Endothelial cell of umbilical vein (primary cell): ENCODE measurements at regions not wholly inside any gene's neighbourhood (a gene's known extent, or its start where the extent isn't known, plus 50 kb on each side); places are given as distances from the start of the nearest gene placed in this dataset.

Experiments used
- EZH2 ChIP-seq: IDR thresholded peaks from 2 replicates; pipeline ENCODE4 v1.6.1; 2012; ENCODE audit warnings: borderline replicate concordance, low read depth, mild to moderate bottlenecking, moderate library complexity, low read length, inconsistent platforms; ENCODE audit not compliant: severe bottlenecking
- MAX ChIP-seq: IDR thresholded peaks from 2 replicates; pipeline ENCODE4 v1.6.1; 2011; ENCODE audit not compliant: insufficient read depth, insufficient read length
- TF ChIP-seq, protein P1 (sequence below), 2 donors: IDR thresholded peaks; 1 replicate in 1 of 2; 2 replicates in 1 of 2; pipeline ENCODE4 v1.5.1; 2011; ENCODE audit warnings: low read length in 2 of 2, mild to moderate bottlenecking in 2 of 2, moderate library complexity in 2 of 2, control low read depth in 1 of 2, inconsistent platforms in 1 of 2, low read depth in 1 of 2; ENCODE audit not compliant: insufficient read depth in 1 of 2; ENCODE audit errors: extremely low read depth in 1 of 2

GRCh38 chr10:53682885-53683284 is 910.3 kb upstream of the MBL2 start:
- TF ChIP-seq MAX (no peak), EZH2 (no peak)
- TF ChIP-seq, protein P1, sequence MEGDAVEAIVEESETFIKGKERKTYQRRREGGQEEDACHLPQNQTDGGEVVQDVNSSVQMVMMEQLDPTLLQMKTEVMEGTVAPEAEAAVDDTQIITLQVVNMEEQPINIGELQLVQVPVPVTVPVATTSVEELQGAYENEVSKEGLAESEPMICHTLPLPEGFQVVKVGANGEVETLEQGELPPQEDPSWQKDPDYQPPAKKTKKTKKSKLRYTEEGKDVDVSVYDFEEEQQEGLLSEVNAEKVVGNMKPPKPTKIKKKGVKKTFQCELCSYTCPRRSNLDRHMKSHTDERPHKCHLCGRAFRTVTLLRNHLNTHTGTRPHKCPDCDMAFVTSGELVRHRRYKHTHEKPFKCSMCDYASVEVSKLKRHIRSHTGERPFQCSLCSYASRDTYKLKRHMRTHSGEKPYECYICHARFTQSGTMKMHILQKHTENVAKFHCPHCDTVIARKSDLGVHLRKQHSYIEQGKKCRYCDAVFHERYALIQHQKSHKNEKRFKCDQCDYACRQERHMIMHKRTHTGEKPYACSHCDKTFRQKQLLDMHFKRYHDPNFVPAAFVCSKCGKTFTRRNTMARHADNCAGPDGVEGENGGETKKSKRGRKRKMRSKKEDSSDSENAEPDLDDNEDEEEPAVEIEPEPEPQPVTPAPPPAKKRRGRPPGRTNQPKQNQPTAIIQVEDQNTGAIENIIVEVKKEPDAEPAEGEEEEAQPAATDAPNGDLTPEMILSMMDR (IDR thresholded peaks at IDR 0.05; ENCODE audit: extremely low read depth in 1 of 2, insufficient read depth in 1 of 2, low read depth in 1 of 2, low read length in 2 of 2), result no peak
